ENCODE measurements at regions not wholly inside any gene's neighbourhood (a gene's known extent, or its start where the extent isn't known, plus 50 kb on each side); places are given as distances from the start of the nearest gene placed in this dataset.

DNA sequence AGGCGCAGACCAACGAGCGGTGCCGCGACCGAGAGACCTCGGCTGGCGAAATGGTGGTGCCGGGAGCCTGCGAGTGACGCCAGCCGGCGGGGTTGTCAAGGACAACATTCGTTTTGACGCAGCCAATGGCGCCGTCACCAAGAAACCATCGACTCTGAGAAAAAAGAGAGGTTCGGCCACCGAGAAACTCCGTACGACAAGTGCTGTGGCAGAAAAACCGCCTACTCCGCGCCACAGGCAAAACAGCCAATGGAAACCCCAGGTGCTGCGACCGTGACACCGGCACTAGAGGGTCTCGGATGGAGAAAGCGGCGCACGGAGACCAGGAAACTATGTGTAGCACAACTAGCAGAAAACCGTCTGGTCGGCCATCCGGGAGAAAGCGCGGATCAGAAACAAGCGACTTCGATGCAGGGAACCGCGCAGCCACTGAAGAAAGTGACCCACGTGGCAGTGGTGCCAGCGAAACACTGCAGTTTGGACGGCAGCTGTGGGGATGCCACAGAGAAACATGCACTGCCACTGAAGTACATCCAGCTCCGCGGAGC is 88.8 kb downstream of the ANXA2R start:
- TF ChIP-seq EZH2phosphoT487 (IDR thresholded peaks at IDR 0.05; ENCODE audit: unreplicated experiment) (no peak), NANOG (IDR thresholded peaks at IDR 0.05; ENCODE audit: borderline replicate concordance) (no peak), POLR2AphosphoS5 (IDR thresholded peaks at IDR 0.05; ENCODE audit: low read depth) (no peak), JUNB (IDR thresholded peaks at IDR 0.05; ENCODE audit: unreplicated experiment) (no peak), EZH2 (IDR thresholded peaks at IDR 0.05; ENCODE audit: low read depth, unreplicated experiment) (no peak), CREB1 (CRISPR knock-in tag; IDR thresholded peaks at IDR 0.05; ENCODE audit: low read depth) (no peak), ETS1 (IDR thresholded peaks at IDR 0.05) (no peak), ZNF462 (CRISPR knock-in tag; IDR thresholded peaks at IDR 0.05) (no peak), STAT1 (IDR thresholded peaks at IDR 0.05; ENCODE audit: unreplicated experiment) (no peak), ZNF331 (CRISPR knock-in tag; IDR thresholded peaks at IDR 0.05; ENCODE audit: low read depth) (no peak)
- TF ChIP-seq, protein P1, sequence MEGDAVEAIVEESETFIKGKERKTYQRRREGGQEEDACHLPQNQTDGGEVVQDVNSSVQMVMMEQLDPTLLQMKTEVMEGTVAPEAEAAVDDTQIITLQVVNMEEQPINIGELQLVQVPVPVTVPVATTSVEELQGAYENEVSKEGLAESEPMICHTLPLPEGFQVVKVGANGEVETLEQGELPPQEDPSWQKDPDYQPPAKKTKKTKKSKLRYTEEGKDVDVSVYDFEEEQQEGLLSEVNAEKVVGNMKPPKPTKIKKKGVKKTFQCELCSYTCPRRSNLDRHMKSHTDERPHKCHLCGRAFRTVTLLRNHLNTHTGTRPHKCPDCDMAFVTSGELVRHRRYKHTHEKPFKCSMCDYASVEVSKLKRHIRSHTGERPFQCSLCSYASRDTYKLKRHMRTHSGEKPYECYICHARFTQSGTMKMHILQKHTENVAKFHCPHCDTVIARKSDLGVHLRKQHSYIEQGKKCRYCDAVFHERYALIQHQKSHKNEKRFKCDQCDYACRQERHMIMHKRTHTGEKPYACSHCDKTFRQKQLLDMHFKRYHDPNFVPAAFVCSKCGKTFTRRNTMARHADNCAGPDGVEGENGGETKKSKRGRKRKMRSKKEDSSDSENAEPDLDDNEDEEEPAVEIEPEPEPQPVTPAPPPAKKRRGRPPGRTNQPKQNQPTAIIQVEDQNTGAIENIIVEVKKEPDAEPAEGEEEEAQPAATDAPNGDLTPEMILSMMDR (conservative IDR thresholded peaks at IDR 0.05; ENCODE audit: low read depth in 2 of 2) = no peak
- TF ChIP-seq, protein P2, sequence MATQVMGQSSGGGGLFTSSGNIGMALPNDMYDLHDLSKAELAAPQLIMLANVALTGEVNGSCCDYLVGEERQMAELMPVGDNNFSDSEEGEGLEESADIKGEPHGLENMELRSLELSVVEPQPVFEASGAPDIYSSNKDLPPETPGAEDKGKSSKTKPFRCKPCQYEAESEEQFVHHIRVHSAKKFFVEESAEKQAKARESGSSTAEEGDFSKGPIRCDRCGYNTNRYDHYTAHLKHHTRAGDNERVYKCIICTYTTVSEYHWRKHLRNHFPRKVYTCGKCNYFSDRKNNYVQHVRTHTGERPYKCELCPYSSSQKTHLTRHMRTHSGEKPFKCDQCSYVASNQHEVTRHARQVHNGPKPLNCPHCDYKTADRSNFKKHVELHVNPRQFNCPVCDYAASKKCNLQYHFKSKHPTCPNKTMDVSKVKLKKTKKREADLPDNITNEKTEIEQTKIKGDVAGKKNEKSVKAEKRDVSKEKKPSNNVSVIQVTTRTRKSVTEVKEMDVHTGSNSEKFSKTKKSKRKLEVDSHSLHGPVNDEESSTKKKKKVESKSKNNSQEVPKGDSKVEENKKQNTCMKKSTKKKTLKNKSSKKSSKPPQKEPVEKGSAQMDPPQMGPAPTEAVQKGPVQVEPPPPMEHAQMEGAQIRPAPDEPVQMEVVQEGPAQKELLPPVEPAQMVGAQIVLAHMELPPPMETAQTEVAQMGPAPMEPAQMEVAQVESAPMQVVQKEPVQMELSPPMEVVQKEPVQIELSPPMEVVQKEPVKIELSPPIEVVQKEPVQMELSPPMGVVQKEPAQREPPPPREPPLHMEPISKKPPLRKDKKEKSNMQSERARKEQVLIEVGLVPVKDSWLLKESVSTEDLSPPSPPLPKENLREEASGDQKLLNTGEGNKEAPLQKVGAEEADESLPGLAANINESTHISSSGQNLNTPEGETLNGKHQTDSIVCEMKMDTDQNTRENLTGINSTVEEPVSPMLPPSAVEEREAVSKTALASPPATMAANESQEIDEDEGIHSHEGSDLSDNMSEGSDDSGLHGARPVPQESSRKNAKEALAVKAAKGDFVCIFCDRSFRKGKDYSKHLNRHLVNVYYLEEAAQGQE (IDR thresholded peaks at IDR 0.05; ENCODE audit: unreplicated experiment) = no peak

Data from GM23338 (cell line).